Endodermal cell (in vitro differentiated cells): ENCODE measurements at regions not wholly inside any gene's neighbourhood (a gene's known extent, or its start where the extent isn't known, plus 50 kb on each side); places are given as distances from the start of the nearest gene placed in this dataset.

Experiments used
- DNase-seq: peaks from one replicate; pipeline ENCODE4 v3.0.0-alpha.2; 2017
- H3K27ac ChIP-seq: 2 replicates; pipeline ENCODE4 v1.5.1; 2013; ENCODE audit warnings: mild to moderate bottlenecking, low read depth, low read length, moderate library complexity
- H3K27me3 ChIP-seq: 2 replicates; pipeline ENCODE4 v1.6.1; 2013; ENCODE audit warnings: mild to moderate bottlenecking, low read length, moderate library complexity; ENCODE audit not compliant: insufficient read depth, control insufficient read depth, poor library complexity, severe bottlenecking
- H3K36me3 ChIP-seq: 2 replicates; pipeline ENCODE4 v1.7.0; 2013; ENCODE audit warnings: mild to moderate bottlenecking, low read length, moderate library complexity; ENCODE audit not compliant: control insufficient read depth, insufficient read depth
- H3K4me1 ChIP-seq: one replicate; pipeline ENCODE4 v1.7.0; 2013; ENCODE audit warnings: low read length; ENCODE audit not compliant: control insufficient read depth, insufficient read depth
- H3K4me3 ChIP-seq: 2 replicates; pipeline ENCODE4 v1.5.1; 2013; ENCODE audit warnings: mild to moderate bottlenecking, low read length, moderate library complexity
- H3K9ac ChIP-seq: 2 replicates; pipeline ENCODE4 v1.6.1; 2013; ENCODE audit warnings: mild to moderate bottlenecking, low read length, moderate library complexity; ENCODE audit not compliant: poor library complexity, severe bottlenecking; ENCODE audit errors: extremely low read depth
- H3K9me3 ChIP-seq: 2 replicates; pipeline ENCODE4 v1.6.1; 2013; ENCODE audit warnings: mild to moderate bottlenecking, low read length, moderate library complexity; ENCODE audit not compliant: control insufficient read depth
- H3K27ac Mint-ChIP-seq: 2 replicates; pipeline ENCODE4 v1.8.0; 2020; ENCODE audit warnings: mixed read lengths
- H3K27me3 Mint-ChIP-seq: 2 replicates; pipeline ENCODE4 v1.8.0; 2021; ENCODE audit warnings: mild to moderate bottlenecking, mixed read lengths; ENCODE audit not compliant: insufficient read depth
- H3K36me3 Mint-ChIP-seq: 2 replicates; pipeline ENCODE4 v1.8.0; 2020; ENCODE audit warnings: low read depth, mixed read lengths
- H3K4me1 Mint-ChIP-seq: 2 replicates; pipeline ENCODE4 v1.8.0; 2020; ENCODE audit warnings: mixed read lengths
- H3K4me3 Mint-ChIP-seq: 2 replicates; pipeline ENCODE4 v1.8.0; 2020; ENCODE audit warnings: mild to moderate bottlenecking, moderate library complexity, mixed read lengths
- H3K9me3 Mint-ChIP-seq: 2 replicates; pipeline ENCODE4 v1.8.0; 2020; ENCODE audit warnings: mild to moderate bottlenecking, mixed read lengths
- WGBS, 2 experiments: methylation state at CpG; one replicate each; pipeline versions ENCODE4 v1.1.5 to v1.1.7; 2013; ENCODE audit warnings: missing lambda C conversion rate in 2 of 2, mixed read lengths in 1 of 2; ENCODE audit not compliant: insufficient coverage in 1 of 2, insufficient read length in 1 of 2; 5-methylcytosine and 5-hydroxymethylcytosine counted together
- TF ChIP-seq, protein P1 (sequence below): fragments of 200-600 bp; sonication (generic); conservative IDR thresholded peaks from 2 replicates; pipeline ENCODE4 v1.5.0; 2021; ENCODE audit warnings: antibody characterized with exemption, mild to moderate bottlenecking

DNA sequence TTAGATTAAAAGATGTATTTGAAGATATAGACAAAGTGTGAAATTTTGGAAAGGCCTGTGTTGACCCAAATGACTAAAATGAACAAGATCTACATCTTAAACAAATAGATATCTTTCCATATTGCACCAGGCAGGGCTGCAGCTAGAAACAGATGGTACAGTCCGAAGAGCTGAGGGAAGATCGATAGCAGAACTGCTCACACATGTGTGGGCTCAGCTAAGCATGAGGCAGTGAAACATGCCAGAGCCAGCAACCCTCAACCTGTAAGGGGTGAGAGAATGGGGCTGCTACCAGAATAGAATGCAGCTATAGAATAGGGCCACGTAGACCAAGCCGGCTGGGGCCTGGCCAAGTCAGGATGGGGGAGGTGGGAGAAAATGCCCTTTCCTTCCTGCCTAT is 87.8 kb downstream of the SLC5A7 start:
- Histone ChIP-seq H3K27ac (no peak overlapping the region), H3K36me3 (no peaks in the 10 kb centered on the region), H3K27me3 (no peaks in the 10 kb centered on the region), H3K4me3 (no peak overlapping the region), H3K9ac (no peak overlapping the region), H3K9me3 (no peaks in the 10 kb centered on the region), H3K4me1 (no peaks in the 10 kb centered on the region)
- no peaks in the 10 kb centered on the region for H3K9me3 Mint-ChIP-seq
- H3K36me3 Mint-ChIP-seq: no peaks in the 10 kb centered on the region
- H3K4me1 Mint-ChIP-seq: no peaks in the 10 kb centered on the region
- WGBS, 2 experiments: 80 to 97% methylated on average over 2 to 4 of the region's 4 CpGs
- H3K4me3 Mint-ChIP-seq: no peak overlapping the region
- no peaks in the 10 kb centered on the region for H3K27me3 Mint-ChIP-seq
- TF ChIP-seq, protein P1, sequence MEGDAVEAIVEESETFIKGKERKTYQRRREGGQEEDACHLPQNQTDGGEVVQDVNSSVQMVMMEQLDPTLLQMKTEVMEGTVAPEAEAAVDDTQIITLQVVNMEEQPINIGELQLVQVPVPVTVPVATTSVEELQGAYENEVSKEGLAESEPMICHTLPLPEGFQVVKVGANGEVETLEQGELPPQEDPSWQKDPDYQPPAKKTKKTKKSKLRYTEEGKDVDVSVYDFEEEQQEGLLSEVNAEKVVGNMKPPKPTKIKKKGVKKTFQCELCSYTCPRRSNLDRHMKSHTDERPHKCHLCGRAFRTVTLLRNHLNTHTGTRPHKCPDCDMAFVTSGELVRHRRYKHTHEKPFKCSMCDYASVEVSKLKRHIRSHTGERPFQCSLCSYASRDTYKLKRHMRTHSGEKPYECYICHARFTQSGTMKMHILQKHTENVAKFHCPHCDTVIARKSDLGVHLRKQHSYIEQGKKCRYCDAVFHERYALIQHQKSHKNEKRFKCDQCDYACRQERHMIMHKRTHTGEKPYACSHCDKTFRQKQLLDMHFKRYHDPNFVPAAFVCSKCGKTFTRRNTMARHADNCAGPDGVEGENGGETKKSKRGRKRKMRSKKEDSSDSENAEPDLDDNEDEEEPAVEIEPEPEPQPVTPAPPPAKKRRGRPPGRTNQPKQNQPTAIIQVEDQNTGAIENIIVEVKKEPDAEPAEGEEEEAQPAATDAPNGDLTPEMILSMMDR: no peak
- no peak overlapping the region for H3K27ac Mint-ChIP-seq
- DNase-seq: no peak

DNA sequence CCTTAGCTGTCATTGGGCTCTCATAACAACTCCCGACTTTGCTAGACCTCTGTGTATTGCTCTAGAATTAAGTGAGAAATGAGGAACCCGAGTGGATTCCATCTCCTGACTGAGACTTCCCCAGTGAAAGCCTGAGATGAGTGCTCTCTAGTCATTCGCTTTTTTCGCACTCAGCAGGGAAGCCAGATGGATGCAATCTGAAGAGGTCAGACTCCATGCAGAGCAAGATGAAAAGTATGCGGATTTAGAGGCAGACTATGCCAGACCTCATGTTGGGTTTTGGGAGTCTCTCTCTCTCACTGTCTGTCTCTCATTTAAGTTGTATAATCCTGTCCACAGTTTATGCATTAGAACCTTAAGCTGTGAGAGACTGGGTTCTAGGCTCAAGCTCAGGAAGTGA is 88.6 kb downstream of the SLC5A7 start:
- TF ChIP-seq, protein P1: no peak
- Mint-ChIP-seq H3K36me3 (no peaks in the 10 kb centered on the region), H3K27me3 (no peaks in the 10 kb centered on the region), H3K9me3 (no peaks in the 10 kb centered on the region), H3K4me3 (no peak overlapping the region), H3K27ac (no peak overlapping the region), H3K4me1 (no peaks in the 10 kb centered on the region)
- Histone ChIP-seq H3K4me1 (no peaks in the 10 kb centered on the region), H3K9me3 (no peaks in the 10 kb centered on the region), H3K36me3 (no peaks in the 10 kb centered on the region), H3K4me3 (no peak overlapping the region), H3K9ac (no peak overlapping the region), H3K27me3 (no peaks in the 10 kb centered on the region), H3K27ac (no peak overlapping the region)
- WGBS, 2 experiments: 62 to 75% methylated on average over 3 to 5 of the region's 5 CpGs
- peak; percentile 76 for DNase-seq

DNA sequence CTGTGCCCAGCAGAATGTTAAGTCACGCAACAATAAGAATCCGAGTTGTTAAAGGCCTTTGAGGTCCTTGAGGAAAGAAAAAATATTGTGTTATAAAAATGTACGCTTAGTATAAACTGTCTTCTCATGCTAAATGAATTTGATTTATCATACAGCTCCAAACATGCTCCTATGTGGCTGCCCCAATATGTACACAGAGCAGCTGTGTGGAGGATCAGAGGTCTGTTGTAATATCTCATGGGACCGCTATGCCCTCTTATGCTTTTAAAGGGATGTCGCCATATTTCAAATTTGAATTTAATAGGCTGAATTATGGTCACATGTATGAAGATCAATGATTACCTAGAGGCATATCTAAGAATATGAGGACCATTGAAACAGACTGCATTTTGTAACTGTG is 90.2 kb downstream of the SLC5A7 start:
- H3K36me3 ChIP-seq: no peaks in the 10 kb centered on the region
- TF ChIP-seq, protein P1: no peak
- no peak for DNase-seq
- Mint-ChIP-seq H3K4me3 (no peak overlapping the region), H3K36me3 (no peaks in the 10 kb centered on the region), H3K9me3 (no peaks in the 10 kb centered on the region), H3K4me1 (no peaks in the 10 kb centered on the region), H3K27ac (no peak overlapping the region), H3K27me3 (no peaks in the 10 kb centered on the region)
- no peak overlapping the region for H3K27ac ChIP-seq
- H3K4me1 ChIP-seq: no peaks in the 10 kb centered on the region
- H3K9me3 ChIP-seq: no peaks in the 10 kb centered on the region
- 95 to 97% methylated on average over 5 of the region's 5 CpGs for WGBS, 2 experiments
- no peak overlapping the region for H3K9ac ChIP-seq
- no peak overlapping the region for H3K4me3 ChIP-seq
- no peaks in the 10 kb centered on the region for H3K27me3 ChIP-seq
